ENCODE measurements at regions not wholly inside any gene's neighbourhood (a gene's known extent, or its start where the extent isn't known, plus 50 kb on each side); places are given as distances from the start of the nearest gene placed in this dataset.

DNA sequence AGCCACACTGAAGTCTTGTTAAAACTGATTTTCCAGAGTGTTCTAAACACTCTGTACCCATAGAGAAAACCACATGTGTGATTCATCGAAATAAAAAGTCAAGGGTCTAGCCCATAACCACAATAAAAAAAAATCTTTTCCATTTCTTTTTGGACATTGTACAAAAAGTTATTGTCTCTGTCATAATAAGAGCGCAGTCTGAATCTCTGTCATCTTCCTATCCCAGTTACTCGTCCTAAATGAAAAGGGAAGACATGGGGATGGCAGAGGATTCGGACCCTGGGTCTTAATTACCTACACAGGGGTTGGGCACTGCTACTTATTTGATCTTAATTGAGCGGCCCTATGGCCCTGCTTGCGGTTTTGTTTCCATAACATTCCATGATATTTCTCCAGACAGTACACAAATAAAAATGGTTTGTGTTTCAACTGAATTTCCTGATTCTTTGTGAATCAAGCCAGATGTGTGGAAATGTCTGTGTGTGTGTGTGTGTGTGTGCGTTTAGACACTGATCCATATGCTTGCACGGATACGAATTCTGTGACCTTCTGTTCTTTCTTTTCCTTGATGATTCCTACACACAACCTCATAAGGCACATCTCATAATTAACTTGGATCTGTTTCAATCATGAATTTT is 133.4 kb upstream of the SPATS2L start:
- no peak for DNase-seq
- ATAC-seq: no peak
- Histone ChIP-seq H3K4me3 (no peak overlapping the region), H3K4me1 (ENCODE audit: low read depth) (no peaks in the 10 kb centered on the region), H3K36me3 (ENCODE audit: low read depth) (no peaks in the 10 kb centered on the region), H3K9me3 (no peaks in the 10 kb centered on the region)
- intact Hi-C loops (cut with DNase I, micrococcal nuclease): no loop called here
- TF ChIP-seq, protein P1, sequence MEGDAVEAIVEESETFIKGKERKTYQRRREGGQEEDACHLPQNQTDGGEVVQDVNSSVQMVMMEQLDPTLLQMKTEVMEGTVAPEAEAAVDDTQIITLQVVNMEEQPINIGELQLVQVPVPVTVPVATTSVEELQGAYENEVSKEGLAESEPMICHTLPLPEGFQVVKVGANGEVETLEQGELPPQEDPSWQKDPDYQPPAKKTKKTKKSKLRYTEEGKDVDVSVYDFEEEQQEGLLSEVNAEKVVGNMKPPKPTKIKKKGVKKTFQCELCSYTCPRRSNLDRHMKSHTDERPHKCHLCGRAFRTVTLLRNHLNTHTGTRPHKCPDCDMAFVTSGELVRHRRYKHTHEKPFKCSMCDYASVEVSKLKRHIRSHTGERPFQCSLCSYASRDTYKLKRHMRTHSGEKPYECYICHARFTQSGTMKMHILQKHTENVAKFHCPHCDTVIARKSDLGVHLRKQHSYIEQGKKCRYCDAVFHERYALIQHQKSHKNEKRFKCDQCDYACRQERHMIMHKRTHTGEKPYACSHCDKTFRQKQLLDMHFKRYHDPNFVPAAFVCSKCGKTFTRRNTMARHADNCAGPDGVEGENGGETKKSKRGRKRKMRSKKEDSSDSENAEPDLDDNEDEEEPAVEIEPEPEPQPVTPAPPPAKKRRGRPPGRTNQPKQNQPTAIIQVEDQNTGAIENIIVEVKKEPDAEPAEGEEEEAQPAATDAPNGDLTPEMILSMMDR (IDR thresholded peaks at IDR 0.05): no peak

- DNase-seq (no peak), ATAC-seq (no peak)
- Histone ChIP-seq H3K36me3 (ENCODE audit: low read depth) (no peaks in the 10 kb centered on the region), H3K4me1 (ENCODE audit: low read depth) (no peaks in the 10 kb centered on the region), H3K9me3 (no peaks in the 10 kb centered on the region), H3K4me3 (no peak overlapping the region)
- TF ChIP-seq, protein P1 (IDR thresholded peaks at IDR 0.05): no peak
- intact Hi-C loops (cut with DNase I, micrococcal nuclease): no loop called here
Observed at GRCh38 chr2:200173691-200174090, 132.8 kb upstream of the SPATS2L start.

GRCh38 chr2:200174433-200175216 is 131.9 kb upstream of the SPATS2L start:
- no peak for ATAC-seq
- intact Hi-C loops (cut with DNase I, micrococcal nuclease): no loop called here
- Histone ChIP-seq H3K9me3 (no peaks in the 10 kb centered on the region), H3K36me3 (ENCODE audit: low read depth) (no peaks in the 10 kb centered on the region), H3K4me1 (ENCODE audit: low read depth) (no peaks in the 10 kb centered on the region), H3K4me3 (no peak overlapping the region)
- DNase-seq: no peak
- TF ChIP-seq, protein P1 (IDR thresholded peaks at IDR 0.05): no peak

- TF ChIP-seq, protein P1 (IDR thresholded peaks at IDR 0.05): no peak
- Histone ChIP-seq H3K4me3 (no peak overlapping the region), H3K4me1 (ENCODE audit: low read depth) (no peaks in the 10 kb centered on the region), H3K9me3 (no peaks in the 10 kb centered on the region), H3K36me3 (ENCODE audit: low read depth) (no peaks in the 10 kb centered on the region)
- intact Hi-C loops (cut with DNase I, micrococcal nuclease): no loop called here
- peak; percentile 16 for ATAC-seq
- DNase-seq: no peak
Observed at GRCh38 chr2:200177971-200178911, 128.3 kb upstream of the SPATS2L start.

- Histone ChIP-seq H3K36me3 (ENCODE audit: low read depth) (no peaks in the 10 kb centered on the region), H3K9me3 (no peaks in the 10 kb centered on the region), H3K4me3 (no peak overlapping the region), H3K4me1 (ENCODE audit: low read depth) (no peaks in the 10 kb centered on the region)
- intact Hi-C loops (cut with DNase I, micrococcal nuclease): no loop called here
- TF ChIP-seq, protein P1 (IDR thresholded peaks at IDR 0.05): no peak
- no peak for DNase-seq
- ATAC-seq: no peak
Observed at GRCh38 chr2:200179151-200179550, 127.3 kb upstream of the SPATS2L start.
